GM21528 (cell line): ENCODE measurements at regions not wholly inside any gene's neighbourhood (a gene's known extent, or its start where the extent isn't known, plus 50 kb on each side); places are given as distances from the start of the nearest gene placed in this dataset.
A peak's percentile ranks its signal among the peaks of the same experiment; 100 is the strongest.

Experiments
- ATAC-seq: cut with Tn5 transposase; IDR thresholded peaks from one replicate; pipeline ENCODE4 v1.9.1; 2021; ENCODE audit warnings: mild to moderate bottlenecking, moderate library complexity; ENCODE audit not compliant: unreplicated experiment, low FRiP score

DNA sequence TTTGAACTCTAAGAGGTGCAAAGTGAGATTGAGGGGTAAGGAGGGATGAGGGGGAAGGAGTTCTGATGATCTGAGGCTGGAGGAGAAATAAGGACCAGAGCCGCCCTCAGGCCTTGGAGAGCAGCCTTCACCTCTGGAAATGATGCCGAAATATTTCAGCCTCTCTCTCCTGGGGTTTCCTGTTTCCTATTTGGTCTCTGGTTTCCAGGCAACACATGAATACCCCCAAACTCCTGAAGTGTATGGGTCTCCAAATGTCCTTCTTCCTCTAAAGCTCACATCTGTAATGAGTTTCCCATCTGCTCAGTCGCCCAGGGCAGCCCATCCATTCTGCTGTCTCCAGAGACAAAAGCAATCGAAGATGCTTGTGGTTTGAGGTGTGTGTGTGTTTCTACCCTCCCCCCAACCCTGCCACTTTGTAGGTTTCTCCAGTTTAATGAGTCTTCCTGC lies 52.0 kb upstream of the FAM20B start:
- ATAC-seq: peak; percentile 52
